MM.1S (cell line): ENCODE measurements at regions not wholly inside any gene's neighbourhood (a gene's known extent, or its start where the extent isn't known, plus 50 kb on each side); places are given as distances from the start of the nearest gene placed in this dataset.

Experiments used
- CTCF ChIP-seq: fragments of 300-600 bp; sonication (generic); IDR thresholded peaks from 2 replicates; pipeline ENCODE4 v1.5.1; 2016; ENCODE audit warnings: antibody characterized with exemption, low read length, mixed read lengths
- EZH2 ChIP-seq: fragments of 300-600 bp; sonication (generic); optimal IDR thresholded peaks from 2 replicates; pipeline ENCODE3; 2017; ENCODE audit warnings: low read depth, mild to moderate bottlenecking, antibody characterized with exemption, low read length, mixed read lengths
- EZH2phosphoT487 ChIP-seq: fragments of 300-600 bp; sonication (generic); IDR thresholded peaks from 2 replicates; pipeline ENCODE4 v1.6.1; 2018; ENCODE audit warnings: antibody characterized with exemption, low read length

- TF ChIP-seq CTCF (no peak), EZH2 (no peak), EZH2phosphoT487 (no peak)
Measured at GRCh38 chr13:109636736-109637135, 149.6 kb downstream of the IRS2 start.
